ENCODE measurements at regions not wholly inside any gene's neighbourhood (a gene's known extent, or its start where the extent isn't known, plus 50 kb on each side); places are given as distances from the start of the nearest gene placed in this dataset.

DNA sequence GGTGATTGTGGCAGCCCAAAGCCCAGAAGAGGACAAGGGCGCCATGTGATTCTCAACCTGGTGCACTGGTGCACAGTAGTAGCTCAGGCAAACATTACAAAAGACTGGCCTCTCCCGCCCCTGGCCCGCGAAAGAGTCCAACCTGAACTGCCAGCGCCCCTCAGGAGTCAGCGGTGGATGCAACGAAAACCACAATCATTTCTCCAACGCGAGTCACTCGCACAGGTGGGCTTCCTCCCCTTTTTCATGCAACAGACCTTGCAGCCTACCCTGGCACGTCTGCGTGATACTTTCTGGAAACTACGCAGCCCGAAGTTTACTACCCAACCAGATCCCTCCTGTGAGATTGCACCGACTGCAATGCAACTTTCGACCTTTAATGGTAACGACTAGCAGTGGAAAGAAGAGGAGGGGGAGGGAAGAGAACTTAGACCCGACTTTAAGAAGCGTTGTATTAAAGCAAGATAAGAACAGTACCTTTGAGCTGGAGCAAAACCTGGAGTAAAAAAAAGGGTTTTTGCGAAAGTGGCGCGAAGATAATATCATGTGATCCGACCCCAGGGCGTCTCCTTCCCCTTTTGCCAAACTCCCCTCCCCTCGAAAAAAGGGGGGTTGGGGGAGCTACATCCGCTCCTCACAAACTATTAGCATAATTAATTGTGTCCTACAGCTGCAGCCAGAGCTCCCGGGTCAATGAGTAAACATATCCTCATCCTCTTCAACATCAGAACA is 63.3 kb upstream of the CCDC160 start:
- no peak for DNase-seq (ENCODE audit: low read depth)
- TF ChIP-seq, protein P1, sequence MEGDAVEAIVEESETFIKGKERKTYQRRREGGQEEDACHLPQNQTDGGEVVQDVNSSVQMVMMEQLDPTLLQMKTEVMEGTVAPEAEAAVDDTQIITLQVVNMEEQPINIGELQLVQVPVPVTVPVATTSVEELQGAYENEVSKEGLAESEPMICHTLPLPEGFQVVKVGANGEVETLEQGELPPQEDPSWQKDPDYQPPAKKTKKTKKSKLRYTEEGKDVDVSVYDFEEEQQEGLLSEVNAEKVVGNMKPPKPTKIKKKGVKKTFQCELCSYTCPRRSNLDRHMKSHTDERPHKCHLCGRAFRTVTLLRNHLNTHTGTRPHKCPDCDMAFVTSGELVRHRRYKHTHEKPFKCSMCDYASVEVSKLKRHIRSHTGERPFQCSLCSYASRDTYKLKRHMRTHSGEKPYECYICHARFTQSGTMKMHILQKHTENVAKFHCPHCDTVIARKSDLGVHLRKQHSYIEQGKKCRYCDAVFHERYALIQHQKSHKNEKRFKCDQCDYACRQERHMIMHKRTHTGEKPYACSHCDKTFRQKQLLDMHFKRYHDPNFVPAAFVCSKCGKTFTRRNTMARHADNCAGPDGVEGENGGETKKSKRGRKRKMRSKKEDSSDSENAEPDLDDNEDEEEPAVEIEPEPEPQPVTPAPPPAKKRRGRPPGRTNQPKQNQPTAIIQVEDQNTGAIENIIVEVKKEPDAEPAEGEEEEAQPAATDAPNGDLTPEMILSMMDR (conservative IDR thresholded peaks at IDR 0.05; ENCODE audit: low read depth, low read length) = no peak
- H3K4me3 ChIP-seq (ENCODE audit: low read depth, low read length) = no peak overlapping the region

DNA sequence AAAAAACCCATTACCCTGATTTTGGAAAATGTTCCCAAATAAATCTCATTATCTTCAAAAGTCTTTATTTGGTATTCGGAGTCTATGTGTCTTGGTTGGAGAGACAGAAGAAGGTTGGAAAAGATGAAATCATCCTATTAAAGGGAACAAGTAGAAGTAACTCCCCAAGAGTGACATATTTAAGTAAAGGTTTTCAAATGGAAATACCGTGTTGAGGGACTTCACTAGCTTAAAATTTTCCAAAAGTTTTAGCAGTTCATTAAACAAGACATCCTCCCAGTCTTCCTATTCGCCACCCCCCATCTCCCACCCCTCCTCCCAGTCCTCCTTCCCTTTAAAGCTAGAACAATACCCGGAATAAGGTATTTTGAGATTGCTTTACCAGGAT is 62.7 kb upstream of the CCDC160 start:
- no peak for DNase-seq (ENCODE audit: low read depth)
- TF ChIP-seq, protein P1 (conservative IDR thresholded peaks at IDR 0.05; ENCODE audit: low read depth, low read length) = no peak

DNA sequence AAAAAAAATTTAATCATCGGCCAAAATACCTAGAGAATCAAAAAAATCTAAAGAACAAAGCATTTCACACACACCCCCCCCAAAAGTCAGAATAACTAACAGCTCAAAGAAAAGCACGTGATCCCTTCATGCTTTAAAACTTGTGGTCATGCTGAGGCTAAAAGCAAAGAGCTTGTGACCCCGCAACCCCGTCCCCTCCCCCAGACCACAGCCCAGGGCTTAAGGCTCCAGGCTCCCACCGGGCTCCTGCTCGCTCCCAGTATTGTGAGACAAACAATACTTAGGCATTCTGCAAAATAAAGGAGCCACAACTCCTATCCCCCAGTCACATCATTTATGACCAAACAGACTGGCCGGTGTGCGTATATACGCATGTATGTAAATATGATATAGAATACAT is 62.1 kb upstream of the CCDC160 start:
- no peak overlapping the region for H3K4me3 ChIP-seq (ENCODE audit: low read depth, low read length)
- no peak for DNase-seq (ENCODE audit: low read depth)
- TF ChIP-seq, protein P1 (conservative IDR thresholded peaks at IDR 0.05; ENCODE audit: low read depth, low read length) = no peak

More for the DNA sequence above, 62.7 kb upstream of the CCDC160 start:
- no peak overlapping the region for H3K4me3 ChIP-seq (ENCODE audit: low read depth, low read length)

DNA sequence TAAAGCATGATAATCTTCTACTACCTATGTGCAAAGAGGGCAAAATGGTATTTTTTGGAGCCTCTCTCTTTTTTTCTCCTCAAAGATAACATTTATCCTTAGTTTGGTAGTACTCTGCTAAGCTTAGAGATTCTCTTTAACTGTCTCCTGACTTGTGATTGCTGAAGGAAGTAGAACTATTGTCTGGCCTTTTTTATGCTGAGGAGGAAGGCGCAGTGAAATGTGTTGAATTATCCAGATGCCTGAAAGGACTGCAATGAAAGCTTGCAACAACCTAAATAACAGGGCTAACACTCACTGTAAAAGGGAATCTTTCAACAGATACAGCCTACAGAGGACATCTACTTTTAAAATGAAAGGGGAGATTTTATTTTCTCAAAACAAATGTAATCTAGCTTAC is 59.5 kb upstream of the CCDC160 start:
- DNase-seq (ENCODE audit: low read depth) = no peak
- no peak overlapping the region for H3K4me3 ChIP-seq (ENCODE audit: low read depth, low read length)
- TF ChIP-seq, protein P1 (conservative IDR thresholded peaks at IDR 0.05; ENCODE audit: low read depth, low read length) = no peak

DNA sequence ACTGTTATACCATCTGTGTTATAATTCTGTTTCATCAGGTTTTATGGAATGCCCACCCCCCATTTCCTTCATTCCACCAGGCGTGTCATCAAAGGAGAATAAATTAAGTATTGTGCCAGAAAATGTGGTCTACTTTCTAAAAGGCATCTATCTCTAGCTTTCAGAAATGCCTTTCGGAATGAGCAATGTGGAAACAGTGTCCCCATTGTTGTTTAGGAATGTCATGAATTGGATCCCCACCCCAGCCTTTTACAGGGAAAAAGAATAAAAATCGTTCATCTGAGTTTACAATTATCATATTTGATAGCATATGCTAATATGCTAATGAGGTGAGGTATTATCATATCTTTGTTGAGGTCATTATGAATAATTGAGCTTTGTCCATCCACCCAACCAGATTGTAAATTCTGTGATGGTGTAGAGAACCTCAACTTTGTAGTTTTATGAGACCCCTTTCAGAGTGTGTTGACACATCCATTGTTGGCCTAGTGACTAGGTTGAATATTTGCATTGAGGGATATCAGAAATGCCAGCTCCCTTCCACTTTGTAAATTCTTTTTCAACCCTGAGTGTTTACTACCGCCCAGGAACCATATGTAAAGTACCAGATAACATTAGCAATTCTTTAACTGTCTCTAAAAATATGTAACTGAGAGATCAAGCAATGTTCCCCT is 56.2 kb upstream of the CCDC160 start:
- DNase-seq (ENCODE audit: low read depth) = no peak
- no peak overlapping the region for H3K4me3 ChIP-seq (ENCODE audit: low read depth, low read length)
- TF ChIP-seq, protein P1 (conservative IDR thresholded peaks at IDR 0.05; ENCODE audit: low read depth, low read length) = no peak

DNA sequence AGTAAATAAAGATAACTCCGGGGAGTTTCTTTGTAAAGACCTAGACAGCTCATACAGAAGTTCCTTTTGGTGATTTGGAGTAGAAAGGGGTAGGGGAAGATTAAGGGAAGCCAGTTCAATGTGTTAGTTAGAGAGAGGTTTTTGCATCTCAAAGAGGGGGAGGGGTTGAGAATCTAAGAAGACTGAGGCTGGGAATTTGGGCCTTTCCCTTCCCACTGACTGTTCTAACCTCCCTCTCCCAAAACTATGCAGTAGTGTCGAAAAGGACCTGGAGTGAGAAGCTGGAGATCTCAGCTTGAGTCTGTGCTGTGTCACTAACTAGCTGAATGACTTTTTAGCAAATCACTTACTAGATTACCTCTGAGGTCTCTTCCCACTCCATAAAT is 55.7 kb upstream of the CCDC160 start:
- TF ChIP-seq, protein P1 (conservative IDR thresholded peaks at IDR 0.05; ENCODE audit: low read depth, low read length) = no peak
- no peak for DNase-seq (ENCODE audit: low read depth)
- no peak overlapping the region for H3K4me3 ChIP-seq (ENCODE audit: low read depth, low read length)

DNA sequence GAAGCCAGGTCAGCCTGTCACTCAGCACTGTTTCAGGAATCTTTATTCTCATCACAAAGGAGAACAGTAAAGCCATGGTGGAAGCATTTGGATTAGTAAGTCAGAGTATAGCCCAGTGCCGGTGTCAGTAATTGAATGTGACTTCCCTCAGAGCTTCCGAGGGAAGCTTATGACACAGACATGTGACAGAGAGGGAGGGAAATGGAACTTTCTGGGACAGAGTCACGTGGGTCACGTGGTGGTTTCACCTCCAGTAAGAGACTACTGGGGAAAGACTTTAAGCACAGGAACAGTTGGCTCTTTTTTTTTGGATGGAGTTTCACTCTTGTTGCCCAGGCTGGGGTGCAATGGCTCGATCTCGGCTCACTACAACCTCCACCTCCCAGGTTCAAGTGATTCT is 53.3 kb upstream of the CCDC160 start:
- no peak overlapping the region for H3K4me3 ChIP-seq (ENCODE audit: low read depth, low read length)
- DNase-seq (ENCODE audit: low read depth) = no peak
- TF ChIP-seq, protein P1 (conservative IDR thresholded peaks at IDR 0.05; ENCODE audit: low read depth, low read length) = no peak
